H1 (cell line): ENCODE measurements at regions not wholly inside any gene's neighbourhood (a gene's known extent, or its start where the extent isn't known, plus 50 kb on each side); places are given as distances from the start of the nearest gene placed in this dataset.

Source experiments
- CTCF ChIA-PET: fragments of 300-600 bp; sonication (Branson Sonifier 250); formaldehyde crosslinking; loops from one replicate; lab custom pipeline; 2021; ENCODE audit not compliant: partially characterized antibody; lab: Charles Lee
- POLR2A ChIA-PET: fragments of 300-600 bp; sonication (Branson Sonifier 250); formaldehyde crosslinking; loops from one replicate; lab custom pipeline; 2021; ENCODE audit warnings: inconsistent platforms; ENCODE audit not compliant: partially characterized antibody; lab: Charles Lee
- DNase-seq, 2 experiments: peaks; one replicate each; pipeline versions ENCODE4 v3.0.0 to v3.0.0-alpha.2; 2010 to 2022; ENCODE audit warnings: low spot score in 2 of 2, low read depth in 1 of 2, mixed read lengths in 1 of 2
- FAIRE-seq: peaks from 2 replicates; lab custom pipeline; 2011; peaks lifted over from hg19 to GRCh38; lab: Jason Lieb, UNC
- H2AFZ ChIP-seq: 2 replicates; pipeline ENCODE4 v1.8.1; 2012; ENCODE audit warnings: low read length, inconsistent platforms
- H2AK5ac ChIP-seq: 2 replicates; pipeline ENCODE4 v1.6.1; 2013; ENCODE audit warnings: low read depth, low read length
- H2BK120ac ChIP-seq: replicated peaks from 2 replicates; pipeline ENCODE3; 2013; ENCODE audit warnings: low read depth, low read length, inconsistent platforms
- H2BK12ac ChIP-seq: 2 replicates; pipeline ENCODE4 v1.6.1; 2013; ENCODE audit warnings: low read depth, low read length
- H2BK15ac ChIP-seq: 2 replicates; pipeline ENCODE4 v1.6.1; 2013; ENCODE audit warnings: low read length
- H2BK20ac ChIP-seq: 2 replicates; pipeline ENCODE4 v1.6.1; 2013; ENCODE audit warnings: low read length
- H2BK5ac ChIP-seq: 2 replicates; pipeline ENCODE4 v1.6.1; 2013; ENCODE audit warnings: low read depth, low read length
- H3K14ac ChIP-seq: 2 replicates; pipeline ENCODE4 v1.6.1; 2013; ENCODE audit warnings: inconsistent platforms; ENCODE audit not compliant: insufficient read length
- H3K18ac ChIP-seq: 2 replicates; pipeline ENCODE4 v1.6.1; 2013; ENCODE audit warnings: low read length; ENCODE audit errors: extremely low read depth
- H3K23ac ChIP-seq: 2 replicates; pipeline ENCODE4 v1.6.1; 2013; ENCODE audit warnings: inconsistent platforms; ENCODE audit not compliant: insufficient read length
- H3K23me2 ChIP-seq: 2 replicates; pipeline ENCODE4 v1.6.1; 2013; ENCODE audit warnings: low read depth, low read length
- H3K27ac ChIP-seq: 2 replicates; pipeline ENCODE4 v1.6.1; 2011; ENCODE audit warnings: low read depth, low read length, inconsistent platforms
- H3K27me3 ChIP-seq, 4 experiments: replicated peaks in 1 of 4; 1 replicate in 1 of 4; 2 replicates in 3 of 4; pipeline versions ENCODE4 v1.6.1 to v1.8.1; 2011 to 2013; ENCODE audit warnings: low read length in 3 of 4, mild to moderate bottlenecking in 3 of 4, inconsistent platforms in 2 of 4, mixed read lengths in 2 of 4, moderate library complexity in 1 of 4; ENCODE audit not compliant: control insufficient read depth in 3 of 4, insufficient read depth in 3 of 4; ENCODE audit errors: extremely low read depth in 1 of 4
- H3K36me3 ChIP-seq, 4 experiments: 2 replicates each; pipeline versions ENCODE4 v1.6.1 to v1.8.1; 2011 to 2013; ENCODE audit warnings: mild to moderate bottlenecking in 4 of 4, low read length in 3 of 4, moderate library complexity in 2 of 4, control low read depth in 1 of 4, inconsistent platforms in 1 of 4; ENCODE audit not compliant: insufficient read depth in 4 of 4, control insufficient read depth in 2 of 4
- H3K4ac ChIP-seq: replicated peaks from 2 replicates; pipeline ENCODE3; 2013; ENCODE audit warnings: low read length, low read depth, mixed read lengths, inconsistent platforms; ENCODE audit not compliant: insufficient read length
- H3K4me1 ChIP-seq, 4 experiments: replicated peaks in 1 of 4; 1 replicate in 1 of 4; 2 replicates in 3 of 4; pipeline versions ENCODE4 v1.6.1 to v1.8.1; 2011 to 2013; ENCODE audit warnings: low read length in 3 of 4, inconsistent platforms in 2 of 4, mixed read lengths in 1 of 4; ENCODE audit not compliant: insufficient read depth in 4 of 4, control insufficient read depth in 3 of 4
- H3K4me2 ChIP-seq, 2 experiments: 2 replicates each; pipeline versions ENCODE4 v1.6.1 to v1.8.1; 2011 to 2013; ENCODE audit warnings: low read depth in 2 of 2, low read length in 2 of 2, control low read depth in 1 of 2, inconsistent platforms in 1 of 2, mild to moderate bottlenecking in 1 of 2; ENCODE audit not compliant: insufficient read depth in 1 of 2
- H3K4me3 ChIP-seq, 4 experiments: fragments of 200-600, 300-600 bp in 1 of 4; sonication (generic), shearing (Covaris generic), sonication (Bioruptor Twin) in 1 of 4; 2 replicates each; pipeline versions ENCODE4 v1.5.1 to v1.8.1; 2011 to 2016; ENCODE audit warnings: low read length in 4 of 4, low read depth in 3 of 4, control low read depth in 2 of 4, inconsistent platforms in 2 of 4, mild to moderate bottlenecking in 2 of 4, mixed read lengths in 1 of 4, moderate library complexity in 1 of 4; ENCODE audit not compliant: insufficient read depth in 2 of 4; ENCODE audit errors: extremely low read depth in 1 of 4
- H3K56ac ChIP-seq: replicated peaks from 2 replicates; pipeline ENCODE3; 2013; ENCODE audit warnings: low read depth, mild to moderate bottlenecking, mixed read lengths, low read length, inconsistent platforms; ENCODE audit not compliant: insufficient read length
- H3K79me1 ChIP-seq: 2 replicates; pipeline ENCODE4 v1.6.1; 2013; ENCODE audit warnings: low read depth, low read length, control low read depth
- H3K79me2 ChIP-seq, 2 experiments: 2 replicates each; pipeline versions ENCODE4 v1.6.1 to v1.8.1; 2012 to 2013; ENCODE audit warnings: low read length in 2 of 2, mild to moderate bottlenecking in 2 of 2, inconsistent platforms in 1 of 2; ENCODE audit not compliant: insufficient read depth in 2 of 2, control insufficient read depth in 1 of 2
- H3K9ac ChIP-seq, 4 experiments: replicated peaks in 1 of 4; 1 replicate in 1 of 4; 2 replicates in 3 of 4; pipeline versions ENCODE4 v1.6.1 to v1.8.1; 2011 to 2013; ENCODE audit warnings: low read depth in 3 of 4, low read length in 3 of 4, control low read depth in 2 of 4, mild to moderate bottlenecking in 2 of 4, moderate library complexity in 2 of 4, inconsistent platforms in 1 of 4; ENCODE audit errors: extremely low read depth in 1 of 4
- H3K9me3 ChIP-seq, 2 experiments: 2 replicates each; pipeline versions ENCODE4 v1.6.1 to v1.8.1; 2012 to 2013; ENCODE audit warnings: mild to moderate bottlenecking in 2 of 2, moderate library complexity in 2 of 2, control low read depth in 1 of 2, inconsistent platforms in 1 of 2, low read depth in 1 of 2, low read length in 1 of 2, mixed read lengths in 1 of 2; ENCODE audit not compliant: insufficient read depth in 2 of 2
- H4K20me1 ChIP-seq, 2 experiments: replicated peaks in 1 of 2; 2 replicates each; pipeline versions ENCODE3 to v1.8.1; 2011 to 2013; ENCODE audit warnings: inconsistent platforms in 2 of 2, low read length in 2 of 2, mild to moderate bottlenecking in 1 of 2; ENCODE audit not compliant: insufficient read depth in 2 of 2, control insufficient read depth in 1 of 2
- H4K5ac ChIP-seq: 2 replicates; pipeline ENCODE4 v1.6.1; 2013; ENCODE audit warnings: low read length, low read depth, mixed read lengths, inconsistent platforms; ENCODE audit not compliant: insufficient read length
- H4K8ac ChIP-seq: 2 replicates; pipeline ENCODE4 v1.8.0; 2013; ENCODE audit warnings: mild to moderate bottlenecking, moderate library complexity, low read length, inconsistent platforms; ENCODE audit not compliant: insufficient read depth; ENCODE audit errors: extremely low read depth
- H4K91ac ChIP-seq: replicated peaks from 2 replicates; pipeline ENCODE3; 2013; ENCODE audit warnings: low read length, mixed read lengths, inconsistent platforms; ENCODE audit not compliant: insufficient read length
- NRF1 ChIP-seq: IDR thresholded peaks from 2 replicates; pipeline ENCODE4 v1.6.1; 2011; ENCODE audit warnings: mild to moderate bottlenecking, low read depth, low read length, improper control_type of control experiment
- WGBS, 2 experiments: shearing (Covaris generic) in 1 of 2; methylation state at CpG; one replicate each; pipeline versions ENCODE4 v1.1.6 to v1.1.7; 2013 to 2015; ENCODE audit warnings: low lambda C conversion rate in 2 of 2, mixed read lengths in 2 of 2, inconsistent platforms in 1 of 2, low coverage in 1 of 2, missing lambda C conversion rate in 1 of 2; ENCODE audit not compliant: insufficient replicate concordance in 2 of 2, insufficient coverage in 1 of 2, insufficient read length in 1 of 2; ENCODE audit errors: extremely low coverage in 1 of 2, missing lambda C conversion rate in 1 of 2; 5-methylcytosine and 5-hydroxymethylcytosine counted together

DNA sequence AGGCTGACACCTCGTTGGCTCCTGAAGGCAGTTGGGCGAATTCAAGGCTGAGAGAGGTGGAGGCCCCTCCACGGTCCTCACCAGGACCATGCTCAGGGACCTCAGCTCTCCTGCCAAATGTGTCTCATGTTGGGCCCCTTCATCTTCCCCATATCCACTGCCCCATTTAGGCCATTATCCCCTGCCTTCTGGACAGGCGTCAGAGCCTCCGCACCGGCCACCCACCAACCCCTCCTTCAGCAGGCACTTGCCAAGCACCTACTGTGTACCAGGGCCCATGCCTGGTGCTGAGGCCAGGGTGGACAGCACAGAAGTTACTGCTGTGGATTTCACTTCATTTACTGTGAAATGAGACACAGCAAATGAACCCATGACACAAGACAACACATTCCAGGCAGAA, 325.8 kb downstream of the MATN1 start:
- no peak for TF ChIP-seq NRF1
- 94% methylated on average over 6 of the region's 6 CpGs; no CpG with 5 or more reads in 1 of the 2 experiments for WGBS, 2 experiments
- DNase-seq (no peak), FAIRE-seq (no peak)
- H4K5ac ChIP-seq = no peak overlapping the region
- H3K23ac ChIP-seq = no peak overlapping the region
- H2BK20ac ChIP-seq = no peak overlapping the region
- H3K4me2 ChIP-seq = no peak overlapping the region
- no peak overlapping the region for H3K14ac ChIP-seq
- H3K4me3 ChIP-seq = no peak overlapping the region
- H3K79me1 ChIP-seq = no peaks in the 10 kb centered on the region
- no peaks in the 10 kb centered on the region for H3K79me2 ChIP-seq
- H3K36me3 ChIP-seq = no peaks in the 10 kb centered on the region
- ChIA-PET CTCF (interaction anchor here (0.9 kb wide), 1 partner anchor 9 kb away, joined by 3 read pairs; no protein-coding TSS in a partner anchor), POLR2A (no interaction called here)
- H2BK15ac ChIP-seq = no peak overlapping the region
- no peaks in the 10 kb centered on the region for H3K4me1 ChIP-seq
- no peak overlapping the region for H2BK12ac ChIP-seq
- no peak overlapping the region for H3K4ac ChIP-seq
- H3K9ac ChIP-seq = no peak overlapping the region
- no peak overlapping the region for H3K27ac ChIP-seq
- H2BK120ac ChIP-seq = no peak overlapping the region
- H3K56ac ChIP-seq = no peak overlapping the region
- no peaks in the 10 kb centered on the region for H3K9me3 ChIP-seq
- no peak overlapping the region for H2BK5ac ChIP-seq
- no peaks in the 10 kb centered on the region for H4K20me1 ChIP-seq
- no peak overlapping the region for H4K8ac ChIP-seq
- no peak overlapping the region for H3K18ac ChIP-seq
- no peaks in the 10 kb centered on the region for H3K27me3 ChIP-seq
- H4K91ac ChIP-seq = no peak overlapping the region
- H3K23me2 ChIP-seq = no peaks in the 10 kb centered on the region
- H2AFZ ChIP-seq = no peak overlapping the region
- H2AK5ac ChIP-seq = no peak overlapping the region
